Body of pancreas (tissue), 4 donors: ENCODE measurements at regions not wholly inside any gene's neighbourhood (a gene's known extent, or its start where the extent isn't known, plus 50 kb on each side); places are given as distances from the start of the nearest gene placed in this dataset.

ENCODE experiments used
- ATAC-seq: fragments of 150-250 bp; one replicate; pipeline ENCODE4 v1.9.1; 2016
- DNase-seq, 4 donors: peaks; one replicate each; pipeline ENCODE4 v3.0.0-alpha.2; 2019
- H3K27ac ChIP-seq, 4 donors: fragments of 200-600 bp; sonication (generic); 1 replicate in 3 of 4; 2 replicates in 1 of 4; pipeline versions ENCODE4 v1.5.1 to v1.6.1; 2016 to 2019; ENCODE audit warnings: mild to moderate bottlenecking in 1 of 4, mixed read lengths in 1 of 4, moderate library complexity in 1 of 4
- H3K27me3 ChIP-seq, 2 donors: fragments of 200-600 bp; sonication (generic); one replicate each; pipeline ENCODE4 v1.6.0; 2016; ENCODE audit warnings: mild to moderate bottlenecking in 1 of 2
- H3K36me3 ChIP-seq, 2 donors: fragments of 200-600 bp; sonication (generic); replicated peaks in 1 of 2; 2 replicates each; pipeline ENCODE4 v1.5.1; 2016; ENCODE audit warnings: low read depth in 2 of 2; ENCODE audit not compliant: insufficient read depth in 1 of 2
- H3K4me1 ChIP-seq: fragments of 200-600 bp; sonication (generic); one replicate; pipeline ENCODE4 v1.6.0; 2016
- H3K4me3 ChIP-seq, 2 donors: fragments of 200-600 bp; sonication (generic); 1 replicate in 1 of 2; 2 replicates in 1 of 2; pipeline ENCODE4 v1.5.1; 2016 to 2019
- H3K9me3 ChIP-seq, 3 donors: fragments of 200-600 bp; sonication (generic); 1 replicate in 2 of 3; 2 replicates in 1 of 3; pipeline ENCODE4 v1.5.1; 2016
- CTCF ChIP-seq, 7 experiments: fragments of 450-650 bp in 4 of 7; fragments of 200-600 bp in 3 of 7; sonication (generic) in 3 of 7; IDR thresholded peaks; one replicate each; pipeline ENCODE4 v1.5.1; 2016 to 2019; ENCODE audit warnings: antibody characterized with exemption in 7 of 7
- POLR2A ChIP-seq, 3 donors: fragments of 450-650 bp; IDR thresholded peaks; one replicate each; pipeline ENCODE4 v1.6.1; 2016; ENCODE audit warnings: antibody characterized with exemption in 3 of 3, mild to moderate bottlenecking in 2 of 3
- WGBS, 2 donors: methylation state at CpG; one replicate each; pipeline ENCODE4 v1.1.5; 2017; 5-methylcytosine and 5-hydroxymethylcytosine counted together
- intact Hi-C: fragments of 100-400 bp; cut with DNase I; formaldehyde crosslinking; loops from one replicate; pipeline ENCODE4 v1.15.1; 2023

GRCh38 chr7:117971556-117972244, 98.5 kb upstream of the CTTNBP2 start:
- Histone ChIP-seq H3K4me1 (no peaks in the 10 kb centered on the region), H3K4me3 (no peak overlapping the region), H3K36me3 (no peaks in the 10 kb centered on the region), H3K27ac (no peak overlapping the region), H3K27me3 (no peaks in the 10 kb centered on the region), H3K9me3 (no peaks in the 10 kb centered on the region)
- DNase-seq = no peak
- intact Hi-C loops = no loop called here
- WGBS, 2 donors = 66 to 77% methylated on average over 10 to 11 of the region's 11 CpGs
- no peak for ATAC-seq
- no peak for TF ChIP-seq POLR2A (IDR thresholded peaks at IDR 0.05)

- DNase-seq (no peak), ATAC-seq (no peak)
- no peaks in the 10 kb centered on the region for H3K27me3 ChIP-seq
- H3K4me3 ChIP-seq = no peak overlapping the region
- no peak overlapping the region for H3K27ac ChIP-seq
- no peaks in the 10 kb centered on the region for H3K36me3 ChIP-seq
- 64 to 78% methylated on average over 4 of the region's 4 CpGs for WGBS, 2 donors
- H3K4me1 ChIP-seq = no peaks in the 10 kb centered on the region
- H3K9me3 ChIP-seq = no peaks in the 10 kb centered on the region
- intact Hi-C loops = no loop called here
- TF ChIP-seq POLR2A (IDR thresholded peaks at IDR 0.05) (no peak), CTCF (IDR thresholded peaks at IDR 0.05) (no peak)
Observed at GRCh38 chr7:117972606-117973005, 99.4 kb upstream of the CTTNBP2 start.

- Histone ChIP-seq H3K36me3 (no peaks in the 10 kb centered on the region), H3K4me1 (no peaks in the 10 kb centered on the region), H3K9me3 (no peaks in the 10 kb centered on the region), H3K4me3 (no peak overlapping the region), H3K27ac (no peak overlapping the region), H3K27me3 (no peaks in the 10 kb centered on the region)
- 81 to 86% methylated on average over 5 of the region's 5 CpGs for WGBS, 2 donors
- ATAC-seq (no peak), DNase-seq (no peak)
- intact Hi-C loops = no loop called here
- TF ChIP-seq POLR2A (IDR thresholded peaks at IDR 0.05) (no peak), CTCF (IDR thresholded peaks at IDR 0.05) (no peak)
Observed at GRCh38 chr7:117973975-117974374, 100.7 kb upstream of the CTTNBP2 start.

GRCh38 chr7:117974891-117975290, 101.7 kb upstream of the CTTNBP2 start:
- H3K27me3 ChIP-seq = no peaks in the 10 kb centered on the region
- H3K36me3 ChIP-seq = no peaks in the 10 kb centered on the region
- TF ChIP-seq POLR2A (IDR thresholded peaks at IDR 0.05) = no peak
- no peak for TF ChIP-seq CTCF (IDR thresholded peaks at IDR 0.05)
- no peaks in the 10 kb centered on the region for H3K4me1 ChIP-seq
- H3K4me3 ChIP-seq = no peak overlapping the region
- WGBS, 2 donors = 44 to 50% methylated on average over 2 of the region's 2 CpGs
- ATAC-seq = no peak
- H3K9me3 ChIP-seq = no peaks in the 10 kb centered on the region
- DNase-seq = no peak
- intact Hi-C loops = no loop called here
- no peak overlapping the region for H3K27ac ChIP-seq

GRCh38 chr7:117975476-117975875, 102.2 kb upstream of the CTTNBP2 start:
- Histone ChIP-seq H3K9me3 (no peaks in the 10 kb centered on the region), H3K27me3 (no peaks in the 10 kb centered on the region), H3K36me3 (no peaks in the 10 kb centered on the region), H3K27ac (no peak overlapping the region), H3K4me3 (no peak overlapping the region), H3K4me1 (no peaks in the 10 kb centered on the region)
- DNase-seq (peak in 1 of 4 donors; percentile 7), ATAC-seq (no peak)
- intact Hi-C loops = no loop called here
- TF ChIP-seq CTCF (IDR thresholded peaks at IDR 0.05) (no peak), POLR2A (IDR thresholded peaks at IDR 0.05) (no peak)
- WGBS, 2 donors = 38 to 39% methylated on average over 1 of the region's 1 CpG
